HT1080 (cell line): ENCODE measurements at regions not wholly inside any gene's neighbourhood (a gene's known extent, or its start where the extent isn't known, plus 50 kb on each side); places are given as distances from the start of the nearest gene placed in this dataset. TPM values are rescaled to one million over a fixed set of nuclear protein-coding genes. Genes with fewer than 3 reads are reported as not detected.

Experiments
- small RNA-seq: library from RNA; depleted of rRNA; stranded (forward); fragments of <200 nt; gene quantifications from one replicate; pipeline ENCODE3, GENCODE V24; 2014

Small RNA genes lying in the stretch of these regions (small RNA-seq; reads per million reads assigned to genes)
- gene RN7SL383P: not detected
